ENCODE measurements at regions not wholly inside any gene's neighbourhood (a gene's known extent, or its start where the extent isn't known, plus 50 kb on each side); places are given as distances from the start of the nearest gene placed in this dataset.

DNA sequence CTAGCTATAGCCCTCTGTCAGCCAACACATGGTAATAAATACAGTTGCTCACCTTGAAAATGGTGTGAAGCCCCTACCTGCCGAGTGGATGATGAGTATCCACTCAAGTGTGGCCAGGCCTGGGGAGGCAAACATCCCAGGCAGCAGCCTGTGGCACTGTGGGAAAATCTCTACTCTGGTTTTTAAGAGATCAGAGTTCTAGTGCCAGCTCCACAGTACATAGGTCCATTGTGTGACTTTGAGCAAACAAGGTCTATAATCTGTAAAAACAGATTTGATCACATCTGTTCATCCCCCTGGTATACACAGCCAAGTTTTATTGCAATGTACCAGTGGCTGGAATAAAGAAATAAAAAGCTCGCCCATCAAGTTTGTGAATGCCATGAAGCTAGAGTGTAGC, 82.7 kb upstream of the ARMC2 start:
- no peaks in the 10 kb centered on the region for H3K27me3 ChIP-seq
- no peaks in the 10 kb centered on the region for H3K36me3 ChIP-seq
- no peaks in the 10 kb centered on the region for H3K4me1 ChIP-seq
- DNase-seq = no peak
- no peak overlapping the region for H3K4me3 ChIP-seq (ENCODE audit: low read depth, low read length)
- TF ChIP-seq, protein P1, sequence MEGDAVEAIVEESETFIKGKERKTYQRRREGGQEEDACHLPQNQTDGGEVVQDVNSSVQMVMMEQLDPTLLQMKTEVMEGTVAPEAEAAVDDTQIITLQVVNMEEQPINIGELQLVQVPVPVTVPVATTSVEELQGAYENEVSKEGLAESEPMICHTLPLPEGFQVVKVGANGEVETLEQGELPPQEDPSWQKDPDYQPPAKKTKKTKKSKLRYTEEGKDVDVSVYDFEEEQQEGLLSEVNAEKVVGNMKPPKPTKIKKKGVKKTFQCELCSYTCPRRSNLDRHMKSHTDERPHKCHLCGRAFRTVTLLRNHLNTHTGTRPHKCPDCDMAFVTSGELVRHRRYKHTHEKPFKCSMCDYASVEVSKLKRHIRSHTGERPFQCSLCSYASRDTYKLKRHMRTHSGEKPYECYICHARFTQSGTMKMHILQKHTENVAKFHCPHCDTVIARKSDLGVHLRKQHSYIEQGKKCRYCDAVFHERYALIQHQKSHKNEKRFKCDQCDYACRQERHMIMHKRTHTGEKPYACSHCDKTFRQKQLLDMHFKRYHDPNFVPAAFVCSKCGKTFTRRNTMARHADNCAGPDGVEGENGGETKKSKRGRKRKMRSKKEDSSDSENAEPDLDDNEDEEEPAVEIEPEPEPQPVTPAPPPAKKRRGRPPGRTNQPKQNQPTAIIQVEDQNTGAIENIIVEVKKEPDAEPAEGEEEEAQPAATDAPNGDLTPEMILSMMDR (IDR thresholded peaks at IDR 0.05; ENCODE audit: low read depth, low read length) = no peak
- no peaks in the 10 kb centered on the region for H3K9me3 ChIP-seq

DNA sequence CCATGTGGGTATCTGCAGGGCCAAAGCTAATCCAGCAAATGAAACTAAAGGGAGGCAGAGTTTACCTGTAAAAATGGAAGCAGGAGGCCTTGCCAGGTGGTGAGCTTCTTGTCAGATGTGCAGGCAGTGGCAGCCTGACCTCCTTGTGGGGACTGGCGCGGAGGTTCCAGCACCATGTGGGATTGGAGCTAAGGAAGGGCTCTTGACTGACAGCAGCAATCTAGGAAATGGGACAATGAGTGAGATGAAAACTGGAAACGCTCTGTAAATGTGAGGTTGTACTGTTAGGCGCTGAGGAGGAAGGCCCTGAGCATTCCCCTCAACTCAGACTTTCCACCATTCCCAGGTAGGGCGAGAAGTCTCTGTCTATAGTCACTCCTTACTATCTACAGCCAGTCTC, 81.8 kb upstream of the ARMC2 start:
- H3K36me3 ChIP-seq = no peaks in the 10 kb centered on the region
- no peak overlapping the region for H3K4me3 ChIP-seq (ENCODE audit: low read depth, low read length)
- no peaks in the 10 kb centered on the region for H3K4me1 ChIP-seq
- DNase-seq = no peak
- no peaks in the 10 kb centered on the region for H3K27me3 ChIP-seq
- no peaks in the 10 kb centered on the region for H3K9me3 ChIP-seq
- TF ChIP-seq, protein P1 (IDR thresholded peaks at IDR 0.05; ENCODE audit: low read depth, low read length) = no peak

DNA sequence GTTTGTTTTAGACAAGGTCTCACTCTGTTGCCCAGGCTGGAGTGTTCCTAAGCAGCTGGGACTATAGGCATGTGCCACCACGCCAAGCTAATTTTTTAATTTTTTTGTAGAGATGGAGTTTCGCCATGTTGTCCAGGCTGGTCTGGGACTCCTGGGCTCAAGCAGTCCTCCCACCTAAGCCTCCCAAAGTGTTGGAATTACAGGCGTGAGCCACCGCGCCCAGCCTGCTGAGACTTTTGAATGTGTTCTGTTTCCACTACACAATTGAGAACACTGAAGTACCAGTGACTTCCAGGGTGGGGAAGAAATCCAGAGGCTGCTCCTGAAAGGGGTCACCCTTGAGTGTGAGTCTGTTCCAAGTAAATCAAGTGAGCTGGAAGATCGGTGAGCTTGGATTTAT, 81.3 kb upstream of the ARMC2 start:
- H3K36me3 ChIP-seq = no peaks in the 10 kb centered on the region
- no peaks in the 10 kb centered on the region for H3K27me3 ChIP-seq
- no peak overlapping the region for H3K4me3 ChIP-seq (ENCODE audit: low read depth, low read length)
- no peaks in the 10 kb centered on the region for H3K4me1 ChIP-seq
- TF ChIP-seq, protein P1 (IDR thresholded peaks at IDR 0.05; ENCODE audit: low read depth, low read length) = no peak
- no peaks in the 10 kb centered on the region for H3K9me3 ChIP-seq
- DNase-seq = no peak

DNA sequence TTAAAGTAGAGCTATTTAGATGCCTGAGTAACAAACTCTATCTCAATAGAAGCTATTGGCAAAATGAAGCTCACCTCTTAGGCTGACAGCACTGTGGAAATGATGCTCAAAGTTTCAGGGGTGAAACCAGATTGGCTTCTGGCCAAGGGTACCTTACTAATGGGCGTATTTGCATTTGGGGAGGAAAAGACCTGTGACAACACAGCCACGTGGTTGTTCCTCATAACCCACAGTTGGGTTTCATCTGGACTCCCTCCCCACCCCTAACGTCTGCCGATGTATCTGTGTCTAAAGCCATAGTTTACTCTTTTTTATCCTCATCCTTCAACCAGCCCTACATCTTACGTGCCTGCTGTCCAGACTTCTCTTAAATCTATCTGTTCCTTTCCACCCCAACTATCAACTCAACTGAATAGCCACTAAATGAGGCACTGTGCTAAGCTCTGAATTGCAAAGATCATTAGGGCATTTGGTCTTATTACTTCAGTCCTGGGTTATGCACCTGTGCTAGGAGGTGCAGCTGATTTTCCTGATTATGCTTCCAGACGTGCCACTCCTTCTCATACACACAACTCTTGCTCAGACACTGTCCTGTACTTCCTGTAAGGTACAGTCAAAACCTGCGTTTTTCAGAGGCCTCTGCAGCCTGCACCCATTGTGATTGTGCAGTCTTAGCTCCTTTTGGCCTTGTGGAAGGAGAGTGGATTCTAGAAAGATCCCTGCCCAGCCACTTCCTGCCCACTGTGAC, 80.6 kb upstream of the ARMC2 start:
- Histone ChIP-seq H3K4me1 (no peaks in the 10 kb centered on the region), H3K9me3 (no peaks in the 10 kb centered on the region), H3K4me3 (ENCODE audit: low read depth, low read length) (no peak overlapping the region), H3K36me3 (no peaks in the 10 kb centered on the region), H3K27me3 (no peaks in the 10 kb centered on the region)
- no peak for DNase-seq
- TF ChIP-seq, protein P1 (IDR thresholded peaks at IDR 0.05; ENCODE audit: low read depth, low read length) = no peak

DNA sequence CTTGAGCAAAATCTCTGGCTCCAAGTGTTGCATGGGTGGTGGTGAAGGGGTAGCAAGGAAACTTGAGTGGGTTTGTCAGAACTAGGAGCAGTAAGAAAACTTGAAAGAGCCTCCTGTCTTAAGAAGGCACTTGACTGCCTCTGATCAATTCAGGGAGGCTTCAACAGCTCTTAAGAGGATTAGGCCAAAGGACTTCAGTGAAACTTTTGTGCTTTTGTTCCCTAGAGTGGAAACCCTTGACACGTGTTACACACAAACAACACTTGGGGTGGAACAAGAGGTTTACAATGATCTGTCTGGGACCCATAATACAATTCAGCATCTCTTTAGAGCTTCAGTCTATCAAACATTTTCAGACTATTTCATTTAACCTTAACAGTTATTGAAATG, 80.1 kb upstream of the ARMC2 start:
- H3K27me3 ChIP-seq = no peaks in the 10 kb centered on the region
- H3K4me1 ChIP-seq = no peaks in the 10 kb centered on the region
- no peak overlapping the region for H3K4me3 ChIP-seq (ENCODE audit: low read depth, low read length)
- H3K36me3 ChIP-seq = no peaks in the 10 kb centered on the region
- no peak for DNase-seq
- H3K9me3 ChIP-seq = no peaks in the 10 kb centered on the region
- TF ChIP-seq, protein P1 (IDR thresholded peaks at IDR 0.05; ENCODE audit: low read depth, low read length) = no peak

DNA sequence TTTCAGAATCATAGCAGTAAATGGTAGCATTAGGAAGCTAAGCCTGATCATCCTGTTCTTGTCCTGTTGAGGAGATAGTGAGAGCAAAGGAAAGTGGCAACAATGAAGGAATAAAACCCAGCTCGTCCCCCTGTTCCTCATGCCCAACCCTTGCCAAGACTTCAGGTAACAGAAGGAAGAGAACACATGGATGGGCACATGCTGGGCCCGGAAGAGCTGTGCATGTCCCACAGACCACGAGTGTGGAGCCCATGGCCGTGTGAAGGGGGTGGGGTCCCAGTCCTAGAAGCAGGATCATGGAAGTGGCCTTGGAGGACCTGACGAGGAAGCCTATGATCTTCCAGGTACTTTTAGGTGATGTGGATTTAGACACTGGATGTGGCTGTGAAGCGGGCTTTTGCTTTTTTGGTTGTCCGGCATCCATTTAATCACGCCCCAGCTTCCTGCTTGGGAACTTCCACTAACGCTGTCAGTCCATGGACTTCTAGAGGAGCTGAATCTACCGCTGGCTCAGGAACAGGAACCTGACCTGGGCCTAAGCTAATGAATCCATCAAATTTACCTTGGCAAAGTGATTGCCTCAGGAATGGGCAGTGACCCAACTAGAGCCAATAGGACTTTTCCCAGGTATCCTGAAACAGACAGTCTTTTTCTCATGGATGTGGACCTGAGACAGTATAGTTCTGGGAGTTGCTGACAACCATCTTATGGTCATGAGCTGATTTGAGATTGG, 79.3 kb upstream of the ARMC2 start:
- Histone ChIP-seq H3K36me3 (no peaks in the 10 kb centered on the region), H3K4me3 (ENCODE audit: low read depth, low read length) (no peak overlapping the region), H3K9me3 (no peaks in the 10 kb centered on the region), H3K27me3 (no peaks in the 10 kb centered on the region), H3K4me1 (no peaks in the 10 kb centered on the region)
- TF ChIP-seq, protein P1 (IDR thresholded peaks at IDR 0.05; ENCODE audit: low read depth, low read length) = no peak
- DNase-seq = no peak

Measured in BE2C (cell line).